ENCODE measurements at regions not wholly inside any gene's neighbourhood (a gene's known extent, or its start where the extent isn't known, plus 50 kb on each side); places are given as distances from the start of the nearest gene placed in this dataset.

DNA sequence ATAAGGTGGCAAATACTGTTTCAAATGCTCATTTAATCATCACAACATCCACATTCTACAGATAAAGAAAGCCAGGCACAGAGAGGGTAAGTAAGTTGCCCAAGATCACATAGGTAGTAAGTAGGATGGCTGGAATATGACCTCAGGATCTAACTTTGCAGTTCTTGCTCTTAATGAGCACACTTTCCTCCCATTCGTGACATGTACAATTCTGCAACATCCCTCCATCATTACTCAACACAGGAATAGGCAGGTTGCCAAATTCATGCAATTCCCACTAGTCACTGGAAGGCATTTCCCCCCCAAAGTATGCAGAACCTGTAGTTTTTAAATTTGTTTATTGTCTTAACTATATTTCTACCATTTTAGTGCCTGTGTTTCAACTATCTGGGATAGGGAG lies 109.2 kb downstream of the OLFM4 start:
- DNase-seq (ENCODE audit: low read depth, low spot score) (no peak), ATAC-seq (no peak)
- Histone ChIP-seq H3K36me3 (ENCODE audit: control insufficient read depth, insufficient read depth, low read length) (no peaks in the 10 kb centered on the region), H3K4me3 (ENCODE audit: low read depth in 2 of 2, low read length in 2 of 2) (no peak overlapping the region), H3K27me3 (ENCODE audit: control insufficient read depth, insufficient read depth, low read length) (no peaks in the 10 kb centered on the region), H3K9me3 (ENCODE audit: control insufficient read depth, insufficient read depth, low read depth, low read length) (no peaks in the 10 kb centered on the region), H3K27ac (ENCODE audit: low read length) (no peak overlapping the region), H3K4me1 (ENCODE audit: control insufficient read depth, insufficient read depth, low read length) (no peaks in the 10 kb centered on the region)
- BruUV-seq (replicated peaks), result no TSS peak
- TF ChIP-seq POLR2AphosphoS5 (IDR thresholded peaks at IDR 0.05; ENCODE audit: low read depth, low read length) (no peak), TCF7L2 (IDR thresholded peaks at IDR 0.05; ENCODE audit: low read depth, low read length) (no peak), SIN3A (IDR thresholded peaks at IDR 0.05; ENCODE audit: borderline replicate concordance, insufficient read depth, low read depth, low read length) (no peak), REST (IDR thresholded peaks at IDR 0.05; ENCODE audit: insufficient read depth in 1 of 2, low read depth in 2 of 2, low read length in 1 of 2) (no peak)
- TF ChIP-seq, protein P1, sequence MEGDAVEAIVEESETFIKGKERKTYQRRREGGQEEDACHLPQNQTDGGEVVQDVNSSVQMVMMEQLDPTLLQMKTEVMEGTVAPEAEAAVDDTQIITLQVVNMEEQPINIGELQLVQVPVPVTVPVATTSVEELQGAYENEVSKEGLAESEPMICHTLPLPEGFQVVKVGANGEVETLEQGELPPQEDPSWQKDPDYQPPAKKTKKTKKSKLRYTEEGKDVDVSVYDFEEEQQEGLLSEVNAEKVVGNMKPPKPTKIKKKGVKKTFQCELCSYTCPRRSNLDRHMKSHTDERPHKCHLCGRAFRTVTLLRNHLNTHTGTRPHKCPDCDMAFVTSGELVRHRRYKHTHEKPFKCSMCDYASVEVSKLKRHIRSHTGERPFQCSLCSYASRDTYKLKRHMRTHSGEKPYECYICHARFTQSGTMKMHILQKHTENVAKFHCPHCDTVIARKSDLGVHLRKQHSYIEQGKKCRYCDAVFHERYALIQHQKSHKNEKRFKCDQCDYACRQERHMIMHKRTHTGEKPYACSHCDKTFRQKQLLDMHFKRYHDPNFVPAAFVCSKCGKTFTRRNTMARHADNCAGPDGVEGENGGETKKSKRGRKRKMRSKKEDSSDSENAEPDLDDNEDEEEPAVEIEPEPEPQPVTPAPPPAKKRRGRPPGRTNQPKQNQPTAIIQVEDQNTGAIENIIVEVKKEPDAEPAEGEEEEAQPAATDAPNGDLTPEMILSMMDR (IDR thresholded peaks at IDR 0.05), result no peak
- in situ Hi-C loops (cut with HindIII; ENCODE audit: low pct_unique_long_range_greater_than_20kb, low sequenced_read_pairs), result no loop called here
- intact Hi-C loops (cut with micrococcal nuclease; ENCODE audit: unreplicated experiment), result no loop called here
- ChIA-PET POLR2A (no interaction called here), CTCF (no interaction called here)

GRCh38 chr13:53138376-53139036 lies 109.9 kb downstream of the OLFM4 start:
- no peak for TF ChIP-seq TCF7L2 (IDR thresholded peaks at IDR 0.05; ENCODE audit: low read depth, low read length)
- no peak for TF ChIP-seq REST (IDR thresholded peaks at IDR 0.05; ENCODE audit: insufficient read depth in 1 of 2, low read depth in 2 of 2, low read length in 1 of 2)
- TF ChIP-seq, protein P1 (IDR thresholded peaks at IDR 0.05), result no peak
- TF ChIP-seq POLR2AphosphoS5 (IDR thresholded peaks at IDR 0.05; ENCODE audit: low read depth, low read length), result no peak
- no peak for TF ChIP-seq SIN3A (IDR thresholded peaks at IDR 0.05; ENCODE audit: borderline replicate concordance, insufficient read depth, low read depth, low read length)
- DNase-seq (ENCODE audit: low read depth, low spot score), result no peak
- no peak overlapping the region for H3K27ac ChIP-seq (ENCODE audit: low read length)
- H3K9me3 ChIP-seq (ENCODE audit: control insufficient read depth, insufficient read depth, low read depth, low read length), result no peaks in the 10 kb centered on the region
- no peaks in the 10 kb centered on the region for H3K27me3 ChIP-seq (ENCODE audit: control insufficient read depth, insufficient read depth, low read length)
- no peaks in the 10 kb centered on the region for H3K4me1 ChIP-seq (ENCODE audit: control insufficient read depth, insufficient read depth, low read length)
- ATAC-seq, result no peak
- H3K36me3 ChIP-seq (ENCODE audit: control insufficient read depth, insufficient read depth, low read length), result no peaks in the 10 kb centered on the region
- ChIA-PET POLR2A (no interaction called here), CTCF (no interaction called here)
- in situ Hi-C loops (cut with HindIII; ENCODE audit: low pct_unique_long_range_greater_than_20kb, low sequenced_read_pairs), result no loop called here
- intact Hi-C loops (cut with micrococcal nuclease; ENCODE audit: unreplicated experiment), result no loop called here
- no TSS peak for BruUV-seq (replicated peaks)
- no peak overlapping the region for H3K4me3 ChIP-seq (ENCODE audit: low read depth in 2 of 2, low read length in 2 of 2)

All from Panc1 (cell line).